ENCODE measurements at regions not wholly inside any gene's neighbourhood (a gene's known extent, or its start where the extent isn't known, plus 50 kb on each side); places are given as distances from the start of the nearest gene placed in this dataset.
"Not testable (repeated sequence)": the region's sequence is repeated elsewhere in the genome, so short reads cannot be mapped to it uniquely, and the experiment has no call there.

DNA sequence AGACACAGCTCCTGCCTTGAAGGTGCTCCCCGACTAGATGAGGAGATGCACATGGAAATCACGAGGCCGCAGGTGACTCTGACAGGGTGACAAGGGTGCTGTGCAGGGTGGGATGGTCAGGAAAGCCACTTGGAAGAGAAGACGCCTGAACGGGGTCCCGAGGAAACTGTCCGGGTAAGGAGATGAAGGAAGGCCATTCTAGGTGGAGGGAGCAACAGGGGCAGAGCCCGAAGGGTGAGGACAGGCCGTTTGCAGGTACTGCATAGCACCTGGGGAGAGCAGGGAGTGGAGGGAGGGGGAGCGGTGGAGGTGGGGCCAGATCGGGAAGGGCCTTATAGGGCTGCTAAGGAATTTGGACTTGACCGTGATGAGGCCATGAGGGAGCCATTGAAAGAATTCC is 105.6 kb upstream of the DLG1 start:
- DNase-seq: no peak

DNA sequence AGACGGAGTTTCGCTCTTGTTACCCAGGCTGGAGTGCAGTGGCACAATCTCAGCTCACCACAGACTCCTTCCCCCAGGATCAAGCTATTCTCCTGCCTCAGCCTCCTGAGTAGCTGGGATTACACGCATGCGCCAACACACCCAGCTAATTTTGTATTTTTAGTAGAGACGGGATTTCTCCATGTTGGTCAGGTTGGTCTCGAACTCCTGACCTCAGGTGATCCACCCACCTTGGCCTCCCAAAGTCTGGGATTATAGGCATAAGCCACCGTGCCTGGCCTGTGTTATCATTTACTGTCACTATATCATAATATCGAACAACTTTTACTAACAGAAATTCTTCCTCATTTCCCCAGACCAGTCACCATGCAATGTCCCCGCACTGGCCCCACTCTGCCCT is 104.0 kb upstream of the DLG1 start:
- DNase-seq: not testable (repeated sequence)

DNA sequence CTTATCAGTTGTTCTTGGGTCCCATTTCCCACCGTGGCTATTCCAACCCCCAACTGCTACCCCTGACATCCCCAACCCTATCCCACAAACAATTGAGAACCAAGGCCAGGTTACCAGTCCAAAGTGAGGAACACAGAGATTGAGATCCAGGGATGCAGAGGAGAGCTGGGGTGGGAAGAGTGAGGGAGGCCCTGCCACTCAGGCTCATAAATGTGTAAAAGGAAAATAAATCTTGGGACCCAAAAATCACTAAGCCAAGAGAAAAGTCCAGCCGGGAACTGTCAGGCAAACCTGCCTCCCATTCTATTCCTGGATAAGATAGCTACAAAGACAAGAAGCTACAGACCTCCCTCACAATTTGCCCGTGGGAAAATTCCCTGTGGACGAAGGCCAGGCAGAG is 101.1 kb upstream of the DLG1 start:
- no peak for DNase-seq

- no peak for DNase-seq
These were observed 100.0 kb upstream of the DLG1 start for GRCh38 chr3:197398286-197398878.

GRCh38 chr3:197397838-197398237 is 99.4 kb upstream of the DLG1 start:
- no peak for DNase-seq

- no peak for DNase-seq
These were observed 96.3 kb upstream of the DLG1 start for GRCh38 chr3:197394464-197395321.

- not testable (repeated sequence) for DNase-seq
These were observed 95.7 kb upstream of the DLG1 start for GRCh38 chr3:197394126-197394463.

DNA sequence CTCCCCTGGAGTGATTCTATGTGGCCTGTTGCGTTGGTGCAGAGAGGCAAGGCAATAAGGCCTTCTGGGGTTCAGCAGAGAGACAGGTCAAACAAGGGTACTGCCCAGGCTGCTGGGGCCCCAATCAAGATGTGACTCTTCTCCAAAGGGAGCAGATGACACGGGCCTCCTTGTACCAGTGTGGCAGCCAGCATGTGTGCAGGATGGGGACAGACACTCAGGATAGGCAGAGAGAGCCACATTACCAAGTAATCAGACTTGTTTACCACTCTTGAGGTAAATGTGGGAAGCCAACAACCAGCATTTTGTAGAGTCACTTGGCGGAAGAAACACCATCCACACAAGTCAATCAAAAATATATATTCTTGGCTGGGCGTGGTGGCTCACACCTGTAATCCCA is 95.3 kb upstream of the DLG1 start:
- DNase-seq: no peak

GRCh38 chr3:197392961-197393360 is 94.5 kb upstream of the DLG1 start:
- DNase-seq: no peak

GRCh38 chr3:197381371-197381770 is 83.0 kb upstream of the DLG1 start:
- DNase-seq: no peak

DNA sequence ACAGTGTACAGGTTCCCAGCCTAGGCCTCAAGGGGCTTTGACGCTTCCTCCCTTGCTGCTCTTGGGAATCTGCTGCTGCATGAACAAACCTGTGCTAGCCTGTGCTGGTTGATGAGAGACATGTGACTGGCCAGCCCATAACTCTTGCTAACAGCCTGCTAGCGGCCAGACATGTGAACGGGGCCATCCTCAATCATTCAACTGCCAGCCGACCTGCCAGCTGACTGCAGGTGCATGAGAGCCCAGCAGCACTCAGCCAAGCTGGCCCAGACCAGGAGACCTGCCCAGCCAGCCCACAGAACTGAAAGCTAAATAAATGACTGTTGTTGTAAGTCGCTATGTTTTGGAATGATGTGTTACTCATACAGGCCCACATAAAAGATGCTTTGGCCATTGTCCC is 82.4 kb upstream of the DLG1 start:
- no peak for DNase-seq

GRCh38 chr3:197378985-197379718 is 80.7 kb upstream of the DLG1 start:
- no peak for DNase-seq

GRCh38 chr3:197376735-197377555 is 78.5 kb upstream of the DLG1 start:
- no peak for DNase-seq

GRCh38 chr3:197376020-197376419 is 77.6 kb upstream of the DLG1 start:
- DNase-seq: no peak

DNA sequence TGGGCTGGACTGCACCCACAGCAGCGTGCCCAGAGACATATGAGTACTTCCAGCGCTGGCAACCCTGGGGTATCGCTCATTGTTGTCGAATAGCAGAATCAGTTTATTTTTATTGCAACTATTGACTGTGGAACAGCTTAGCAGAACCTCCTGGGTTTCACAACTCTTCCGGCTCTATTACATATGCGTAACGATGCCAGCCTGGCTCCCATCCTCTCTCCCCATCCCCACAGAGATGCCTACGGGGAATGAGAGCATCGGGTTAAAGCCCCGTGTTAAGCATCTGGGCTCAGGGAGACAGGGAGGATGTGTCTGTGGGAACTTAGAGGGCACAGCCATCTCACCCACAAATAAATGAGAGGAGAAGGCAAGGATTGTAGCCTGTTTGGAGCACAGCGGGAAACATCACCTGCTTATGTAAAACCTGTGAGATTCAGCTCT is 76.6 kb upstream of the DLG1 start:
- no peak for DNase-seq

GRCh38 chr3:197373096-197373495 is 74.7 kb upstream of the DLG1 start:
- no peak for DNase-seq

DNA sequence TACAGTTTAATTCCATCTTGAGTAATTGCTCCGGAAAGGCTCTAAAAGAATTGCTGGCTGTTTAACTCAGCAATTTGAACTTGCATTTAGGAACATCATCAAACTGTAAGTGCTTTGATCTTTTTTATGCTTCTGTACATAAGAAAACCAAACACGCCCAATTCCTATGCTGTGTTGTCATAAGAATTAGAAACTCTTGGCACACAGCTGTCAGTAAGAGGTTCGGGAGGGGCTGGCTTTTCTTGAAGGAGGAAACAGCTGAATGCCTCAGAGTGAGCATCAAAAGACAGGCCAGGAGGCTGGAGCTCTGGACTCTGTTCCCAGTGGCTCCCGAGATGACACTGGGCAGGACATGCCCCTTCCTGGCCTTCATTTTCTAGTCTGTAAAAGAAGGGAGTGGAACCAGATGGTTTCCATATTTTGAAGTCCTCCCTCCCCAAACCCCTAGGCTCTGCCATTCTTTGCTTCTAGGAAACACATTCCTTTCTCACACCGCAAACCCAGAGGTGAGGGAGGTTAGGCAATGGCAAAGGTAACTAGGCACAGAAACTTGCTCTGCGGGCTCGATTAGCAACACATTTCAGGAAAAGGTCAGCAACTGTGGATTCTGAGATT is 73.7 kb upstream of the DLG1 start:
- no peak for DNase-seq

DNA sequence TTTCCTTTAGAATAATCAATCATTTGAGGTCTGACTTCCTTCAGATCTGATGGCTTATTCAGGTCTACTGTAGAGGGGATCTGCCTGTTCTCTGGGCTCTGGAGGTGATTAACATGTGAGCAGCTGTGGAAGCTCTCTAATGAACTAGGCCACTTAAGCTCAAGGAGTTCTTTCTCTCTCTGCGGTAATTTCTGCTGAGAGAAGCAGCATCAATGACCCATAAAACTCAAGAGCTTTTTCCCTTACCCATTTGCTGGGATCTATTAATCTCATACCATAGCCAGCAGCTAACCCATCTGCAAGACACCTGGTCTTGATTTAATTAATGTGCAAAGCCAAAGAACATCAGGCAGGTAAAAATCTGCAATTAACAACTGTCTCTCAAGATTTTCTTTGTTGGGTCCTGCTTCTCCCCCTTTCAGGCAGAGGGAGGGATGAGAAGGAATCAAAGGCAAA is 73.2 kb upstream of the DLG1 start:
- DNase-seq: no peak

DNA sequence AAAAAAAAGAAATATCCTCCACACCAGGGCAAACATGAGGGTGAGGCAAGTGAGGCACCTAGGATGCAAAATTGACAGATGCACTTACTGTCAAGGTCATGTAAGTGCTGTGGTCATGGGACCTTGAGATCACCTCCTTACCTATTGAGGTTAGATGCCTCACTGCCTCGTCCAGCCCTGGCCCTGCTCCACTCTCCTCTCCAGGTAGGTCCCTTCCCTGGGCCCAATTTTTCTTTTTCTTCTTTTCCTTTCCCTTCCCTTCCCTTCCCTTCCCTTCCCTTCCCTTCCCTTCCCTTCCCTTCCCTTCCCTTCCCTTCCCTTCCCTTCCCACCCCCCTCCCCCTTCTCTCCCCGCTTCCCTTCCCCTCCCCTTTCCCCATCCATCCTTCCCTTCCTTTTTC is 71.1 kb upstream of the DLG1 start:
- DNase-seq: no peak

GRCh38 chr3:197368821-197369220 is 70.4 kb upstream of the DLG1 start:
- no peak for DNase-seq

DNA sequence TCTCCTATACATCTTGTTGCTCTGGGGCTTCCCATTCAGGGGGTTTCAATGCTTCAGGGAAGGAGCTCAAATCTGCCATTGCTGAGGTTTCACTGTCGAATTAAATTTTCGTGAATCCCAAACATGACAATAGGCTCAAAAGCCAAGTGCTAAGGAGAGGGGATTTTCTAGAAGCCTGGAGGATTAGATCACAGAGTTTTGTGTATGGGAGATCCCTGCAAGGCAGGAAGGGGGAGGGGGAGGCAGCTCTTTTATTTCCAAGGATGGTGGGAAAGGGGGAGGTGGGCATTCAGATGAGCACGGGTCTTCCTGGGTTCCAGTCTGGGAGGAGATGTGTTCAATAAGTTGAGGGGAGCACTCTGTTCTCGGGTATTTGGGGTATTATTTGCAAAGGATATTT is 69.9 kb upstream of the DLG1 start:
- no peak for DNase-seq

DNA sequence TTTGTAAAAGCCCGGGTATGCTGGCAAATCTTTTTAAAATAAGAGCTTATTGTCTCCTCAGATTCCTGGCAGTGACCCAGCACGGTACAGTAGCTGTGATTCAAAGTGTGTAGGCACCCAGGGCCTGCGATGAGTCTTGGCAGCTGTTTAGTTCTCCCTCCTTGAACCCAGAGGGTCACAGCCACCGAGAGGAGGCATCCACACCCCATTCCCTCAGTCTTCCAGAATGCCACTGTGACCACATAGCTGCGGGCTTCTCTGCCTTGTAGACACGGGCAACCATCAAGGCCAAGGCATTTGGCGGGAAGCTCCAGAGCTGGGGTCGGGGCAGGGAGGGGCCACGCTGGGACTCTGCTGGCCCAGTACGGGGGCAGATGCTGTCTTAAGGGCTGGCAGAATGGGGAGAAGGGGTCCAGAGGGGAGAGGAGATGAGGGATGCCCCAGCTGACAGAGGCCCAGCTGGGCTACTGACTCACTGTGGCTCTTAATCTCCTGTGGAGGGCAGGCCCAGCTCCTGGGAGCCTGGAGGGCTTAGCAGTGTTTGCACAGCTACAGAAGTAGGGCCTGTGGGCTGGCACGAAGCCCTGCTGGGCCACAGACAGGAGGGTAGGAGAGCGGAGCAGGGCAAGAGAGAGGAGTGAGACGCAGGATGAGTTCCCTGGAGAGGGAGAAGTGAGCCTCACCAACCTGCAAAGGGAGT is 68.8 kb upstream of the DLG1 start:
- DNase-seq: no peak
